DND-41 (cell line): ENCODE measurements at regions not wholly inside any gene's neighbourhood (a gene's known extent, or its start where the extent isn't known, plus 50 kb on each side); places are given as distances from the start of the nearest gene placed in this dataset.

Source experiments
- ATAC-seq: fragments of 200-7000 bp; cut with Tn5 transposase; 3 replicates; pipeline ENCODE4 v1.9.1; 2021; ENCODE audit warnings: low read depth; ENCODE audit not compliant: insufficient read depth
- DNase-seq: peaks from one replicate; pipeline ENCODE4 v3.0.0-alpha.2; 2020
- H2AFZ ChIP-seq: 2 replicates; pipeline ENCODE4 v1.6.0; 2012; ENCODE audit warnings: low read depth, low read length
- H3K27ac ChIP-seq: 2 replicates; pipeline ENCODE4 v1.5.1; 2012; ENCODE audit warnings: low read length, inconsistent platforms
- H3K27me3 ChIP-seq: fragments of 200-600 bp; sonication (generic); 2 replicates; pipeline ENCODE4 v1.6.0; 2012; ENCODE audit warnings: low read length, mild to moderate bottlenecking, inconsistent platforms; ENCODE audit not compliant: insufficient read depth, poor library complexity
- H3K36me3 ChIP-seq: 2 replicates; pipeline ENCODE4 v1.5.1; 2012; ENCODE audit warnings: low read length, inconsistent platforms; ENCODE audit not compliant: insufficient read depth
- H3K4me1 ChIP-seq: 2 replicates; pipeline ENCODE4 v1.5.1; 2012; ENCODE audit warnings: mild to moderate bottlenecking, low read length; ENCODE audit not compliant: insufficient read depth
- H3K4me2 ChIP-seq: 2 replicates; pipeline ENCODE4 v1.6.0; 2012; ENCODE audit warnings: mild to moderate bottlenecking, moderate library complexity, low read length, inconsistent platforms; ENCODE audit not compliant: insufficient read depth
- H3K4me3 ChIP-seq, 2 experiments: fragments of 200-600 bp in 1 of 2; shearing (Covaris generic) in 1 of 2; 2 replicates each; pipeline ENCODE4 v1.5.1; 2012 to 2016; ENCODE audit warnings: inconsistent platforms in 2 of 2, low read length in 2 of 2, mild to moderate bottlenecking in 2 of 2, low read depth in 1 of 2, moderate library complexity in 1 of 2
- H3K79me2 ChIP-seq: 2 replicates; pipeline ENCODE4 v1.6.0; 2012; ENCODE audit warnings: low read length, inconsistent platforms; ENCODE audit not compliant: insufficient read depth
- H3K9ac ChIP-seq: 2 replicates; pipeline ENCODE4 v1.6.0; 2012; ENCODE audit warnings: low read depth, mild to moderate bottlenecking, inconsistent platforms, low read length, moderate library complexity
- H3K9me3 ChIP-seq: 2 replicates; pipeline ENCODE4 v1.5.1; 2012; ENCODE audit warnings: low read length, moderate library complexity, mild to moderate bottlenecking, inconsistent platforms; ENCODE audit not compliant: insufficient read depth, severe bottlenecking
- H4K20me1 ChIP-seq: 2 replicates; pipeline ENCODE4 v1.6.0; 2012; ENCODE audit warnings: low read length; ENCODE audit not compliant: insufficient read depth
- CTCF ChIP-seq: IDR thresholded peaks from 2 replicates; pipeline ENCODE4 v1.5.1; 2012; ENCODE audit warnings: borderline replicate concordance, low read length, moderate library complexity, mild to moderate bottlenecking; ENCODE audit not compliant: poor library complexity, severe bottlenecking; ENCODE audit errors: extremely low read depth
- EZH2 ChIP-seq: IDR thresholded peaks from 3 replicates; pipeline ENCODE4 v1.6.1; 2012; ENCODE audit warnings: borderline replicate concordance, low read depth, mild to moderate bottlenecking, moderate library complexity, low read length, inconsistent platforms; ENCODE audit not compliant: severe bottlenecking

GRCh38 chr2:147679191-147679954 lies 165.5 kb upstream of the ACVR2A start:
- Histone ChIP-seq H3K27ac (no peak overlapping the region), H3K4me2 (no peak overlapping the region), H3K36me3 (no peaks in the 10 kb centered on the region), H4K20me1 (no peaks in the 10 kb centered on the region), H3K4me3 (no peak overlapping the region), H3K9me3 (no peaks in the 10 kb centered on the region), H3K4me1 (no peaks in the 10 kb centered on the region), H2AFZ (no peak overlapping the region), H3K9ac (no peak overlapping the region), H3K79me2 (no peaks in the 10 kb centered on the region), H3K27me3 (no peaks in the 10 kb centered on the region)
- DNase-seq (no peak), ATAC-seq (no peak)
- TF ChIP-seq CTCF (no peak), EZH2 (no peak)

GRCh38 chr2:147665105-147665504 lies 179.7 kb upstream of the ACVR2A start:
- Histone ChIP-seq H3K79me2 (no peaks in the 10 kb centered on the region), H2AFZ (no peak overlapping the region), H3K4me3 (no peak overlapping the region), H3K27ac (no peak overlapping the region), H3K4me2 (no peak overlapping the region), H3K9me3 (no peaks in the 10 kb centered on the region), H3K27me3 (no peaks in the 10 kb centered on the region), H4K20me1 (no peaks in the 10 kb centered on the region), H3K9ac (no peak overlapping the region), H3K36me3 (no peaks in the 10 kb centered on the region), H3K4me1 (peaks cover 21% of the 10 kb centered on the region)
- ATAC-seq (no peak), DNase-seq (no peak)
- TF ChIP-seq CTCF (no peak), EZH2 (no peak)

GRCh38 chr2:147663962-147664361 lies 180.9 kb upstream of the ACVR2A start:
- Histone ChIP-seq H3K9ac (peak overlapping the region; percentile 26; the same call in 1 of the 2 replicates), H4K20me1 (no peaks in the 10 kb centered on the region), H3K9me3 (no peaks in the 10 kb centered on the region), H3K27ac (peak overlapping the region; percentile 76), H3K27me3 (no peaks in the 10 kb centered on the region), H2AFZ (peak overlapping the region; percentile 74), H3K79me2 (no peaks in the 10 kb centered on the region), H3K4me1 (peaks cover 21% of the 10 kb centered on the region), H3K36me3 (no peaks in the 10 kb centered on the region), H3K4me2 (peak overlapping the region; percentile 67), H3K4me3 (peak overlapping the region in 1 of 2 experiments; percentile 53; a peak in 2 of 4 replicates)
- ATAC-seq = peak; percentile 49; the same call in 1 of the 3 replicates
- TF ChIP-seq CTCF (no peak), EZH2 (no peak)
- peak; percentile 10 for DNase-seq
